A673 (cell line): ENCODE measurements at regions not wholly inside any gene's neighbourhood (a gene's known extent, or its start where the extent isn't known, plus 50 kb on each side); places are given as distances from the start of the nearest gene placed in this dataset.

Experiments
- EZH2 ChIP-seq: fragments of 200-600 bp; sonication (generic); IDR thresholded peaks from 2 replicates; pipeline ENCODE4 v1.6.1; 2017; ENCODE audit warnings: borderline replicate concordance, low read depth, mild to moderate bottlenecking, mixed read lengths, antibody characterized with exemption, low read length; ENCODE audit not compliant: poor library complexity, severe bottlenecking
- TF ChIP-seq, protein P1 (sequence below): fragments of 300-800, 200-600 bp; sonication (generic); conservative IDR thresholded peaks from 2 replicates; pipeline ENCODE4 v1.5.1; 2017; ENCODE audit warnings: low read depth, mild to moderate bottlenecking, antibody characterized with exemption, low read length, moderate library complexity, mixed read lengths

GRCh38 chr4:30094887-30095286 lies 625.3 kb upstream of the PCDH7 start:
- TF ChIP-seq, protein P1, sequence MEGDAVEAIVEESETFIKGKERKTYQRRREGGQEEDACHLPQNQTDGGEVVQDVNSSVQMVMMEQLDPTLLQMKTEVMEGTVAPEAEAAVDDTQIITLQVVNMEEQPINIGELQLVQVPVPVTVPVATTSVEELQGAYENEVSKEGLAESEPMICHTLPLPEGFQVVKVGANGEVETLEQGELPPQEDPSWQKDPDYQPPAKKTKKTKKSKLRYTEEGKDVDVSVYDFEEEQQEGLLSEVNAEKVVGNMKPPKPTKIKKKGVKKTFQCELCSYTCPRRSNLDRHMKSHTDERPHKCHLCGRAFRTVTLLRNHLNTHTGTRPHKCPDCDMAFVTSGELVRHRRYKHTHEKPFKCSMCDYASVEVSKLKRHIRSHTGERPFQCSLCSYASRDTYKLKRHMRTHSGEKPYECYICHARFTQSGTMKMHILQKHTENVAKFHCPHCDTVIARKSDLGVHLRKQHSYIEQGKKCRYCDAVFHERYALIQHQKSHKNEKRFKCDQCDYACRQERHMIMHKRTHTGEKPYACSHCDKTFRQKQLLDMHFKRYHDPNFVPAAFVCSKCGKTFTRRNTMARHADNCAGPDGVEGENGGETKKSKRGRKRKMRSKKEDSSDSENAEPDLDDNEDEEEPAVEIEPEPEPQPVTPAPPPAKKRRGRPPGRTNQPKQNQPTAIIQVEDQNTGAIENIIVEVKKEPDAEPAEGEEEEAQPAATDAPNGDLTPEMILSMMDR: no peak
- no peak for TF ChIP-seq EZH2
